ENCODE measurements at regions not wholly inside any gene's neighbourhood (a gene's known extent, or its start where the extent isn't known, plus 50 kb on each side); places are given as distances from the start of the nearest gene placed in this dataset.

DNA sequence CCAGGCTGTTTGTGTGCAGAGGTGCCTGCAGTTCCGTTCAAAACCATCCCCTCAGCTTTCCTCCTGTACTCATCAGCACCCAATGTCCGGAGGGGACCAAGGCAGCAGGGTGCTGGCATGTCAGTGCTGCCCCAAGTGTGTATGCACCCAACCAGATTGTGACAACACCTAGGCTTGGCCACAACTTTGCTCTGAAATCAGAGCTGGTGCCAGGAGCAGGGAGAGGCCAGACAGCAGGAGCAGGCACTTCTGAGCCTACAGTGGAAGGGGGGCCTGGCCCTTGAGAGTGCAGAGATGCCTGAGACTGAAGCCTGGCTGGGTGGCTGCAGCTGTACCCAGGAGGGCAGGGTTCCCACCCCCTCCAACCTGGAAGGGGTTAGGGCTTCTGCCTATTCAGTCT is 56.5 kb upstream of the RASGEF1B start:
- no peak overlapping the region for H3K27ac ChIP-seq
- TF ChIP-seq, protein P1, sequence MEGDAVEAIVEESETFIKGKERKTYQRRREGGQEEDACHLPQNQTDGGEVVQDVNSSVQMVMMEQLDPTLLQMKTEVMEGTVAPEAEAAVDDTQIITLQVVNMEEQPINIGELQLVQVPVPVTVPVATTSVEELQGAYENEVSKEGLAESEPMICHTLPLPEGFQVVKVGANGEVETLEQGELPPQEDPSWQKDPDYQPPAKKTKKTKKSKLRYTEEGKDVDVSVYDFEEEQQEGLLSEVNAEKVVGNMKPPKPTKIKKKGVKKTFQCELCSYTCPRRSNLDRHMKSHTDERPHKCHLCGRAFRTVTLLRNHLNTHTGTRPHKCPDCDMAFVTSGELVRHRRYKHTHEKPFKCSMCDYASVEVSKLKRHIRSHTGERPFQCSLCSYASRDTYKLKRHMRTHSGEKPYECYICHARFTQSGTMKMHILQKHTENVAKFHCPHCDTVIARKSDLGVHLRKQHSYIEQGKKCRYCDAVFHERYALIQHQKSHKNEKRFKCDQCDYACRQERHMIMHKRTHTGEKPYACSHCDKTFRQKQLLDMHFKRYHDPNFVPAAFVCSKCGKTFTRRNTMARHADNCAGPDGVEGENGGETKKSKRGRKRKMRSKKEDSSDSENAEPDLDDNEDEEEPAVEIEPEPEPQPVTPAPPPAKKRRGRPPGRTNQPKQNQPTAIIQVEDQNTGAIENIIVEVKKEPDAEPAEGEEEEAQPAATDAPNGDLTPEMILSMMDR (IDR thresholded peaks at IDR 0.05) = no peak
- TF ChIP-seq EP300 (IDR thresholded peaks at IDR 0.05; ENCODE audit: low read depth) (no peak), POLR2A (IDR thresholded peaks at IDR 0.05) (no peak), POLR2AphosphoS5 (IDR thresholded peaks at IDR 0.05) (no peak)
- intact Hi-C loops (cut with DNase I; ENCODE audit: low total_unique reads) (no loop called here), in situ Hi-C loops (cut with MboI; ENCODE audit: low pct_ligation_motif_present in 1 of 4, low pct_unique_long_range_greater_than_20kb in 1 of 4, low sequenced_read_pairs in 3 of 4) (loop anchor here in 1 of 4 donors (25.0 kb wide), 1 partner anchor 91 kb away; no protein-coding TSS in a partner anchor)
- H3K9me3 ChIP-seq = no peaks in the 10 kb centered on the region
- no peak overlapping the region for H3K4me3 ChIP-seq
- no peaks in the 10 kb centered on the region for H3K27me3 ChIP-seq
- peaks cover 0 to 13% (median 6%) of the 10 kb centered on the region in 4 donors for H3K4me1 ChIP-seq
- 90% methylated on average over 2 of the region's 2 CpGs; no CpG with 5 or more reads in 1 of the 2 donors for WGBS, 2 donors (ENCODE audit: low coverage in 1 of 2)
- no peaks in the 10 kb centered on the region for H3K36me3 ChIP-seq
- no peak for DNase-seq

DNA sequence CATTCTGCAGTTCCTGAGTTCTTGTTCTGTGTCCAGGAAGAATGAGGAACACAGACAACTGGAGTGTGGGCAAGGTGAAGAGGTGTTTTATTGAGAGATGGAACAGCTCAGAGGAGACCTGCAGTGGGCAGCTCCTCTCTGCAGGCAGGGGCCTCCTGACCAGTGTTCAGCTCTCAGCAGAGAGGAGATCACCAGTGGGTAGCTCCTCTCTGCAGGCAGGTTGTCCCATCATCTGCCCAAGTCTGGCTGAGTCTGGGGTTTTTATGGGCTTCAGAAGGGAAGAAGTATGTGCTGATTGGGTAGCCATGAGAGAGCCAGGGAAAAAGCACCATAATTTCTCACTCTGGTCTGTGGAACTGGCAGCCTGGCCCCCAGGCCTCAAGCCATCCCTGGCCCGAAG is 56.0 kb upstream of the RASGEF1B start:
- Histone ChIP-seq H3K27ac (no peak overlapping the region), H3K4me3 (no peak overlapping the region), H3K4me1 (peaks cover 0 to 13% (median 6%) of the 10 kb centered on the region in 4 donors), H3K36me3 (no peaks in the 10 kb centered on the region), H3K27me3 (no peaks in the 10 kb centered on the region), H3K9me3 (no peaks in the 10 kb centered on the region)
- in situ Hi-C loops (cut with MboI; ENCODE audit: low pct_ligation_motif_present in 1 of 4, low pct_unique_long_range_greater_than_20kb in 1 of 4, low sequenced_read_pairs in 3 of 4) = loop anchor here in 1 of 4 donors (25.0 kb wide), 1 partner anchor 90 kb away; no protein-coding TSS in a partner anchor
- no peak for DNase-seq
- TF ChIP-seq EP300 (IDR thresholded peaks at IDR 0.05; ENCODE audit: low read depth) (no peak), POLR2AphosphoS5 (IDR thresholded peaks at IDR 0.05) (no peak), POLR2A (IDR thresholded peaks at IDR 0.05) (no peak)
- TF ChIP-seq, protein P1 (IDR thresholded peaks at IDR 0.05) = no peak
- intact Hi-C loops (cut with DNase I; ENCODE audit: low total_unique reads) = no loop called here
- 100% methylated on average over 1 of the region's 1 CpG; no CpG with 5 or more reads in 1 of the 2 donors for WGBS, 2 donors (ENCODE audit: low coverage in 1 of 2)

DNA sequence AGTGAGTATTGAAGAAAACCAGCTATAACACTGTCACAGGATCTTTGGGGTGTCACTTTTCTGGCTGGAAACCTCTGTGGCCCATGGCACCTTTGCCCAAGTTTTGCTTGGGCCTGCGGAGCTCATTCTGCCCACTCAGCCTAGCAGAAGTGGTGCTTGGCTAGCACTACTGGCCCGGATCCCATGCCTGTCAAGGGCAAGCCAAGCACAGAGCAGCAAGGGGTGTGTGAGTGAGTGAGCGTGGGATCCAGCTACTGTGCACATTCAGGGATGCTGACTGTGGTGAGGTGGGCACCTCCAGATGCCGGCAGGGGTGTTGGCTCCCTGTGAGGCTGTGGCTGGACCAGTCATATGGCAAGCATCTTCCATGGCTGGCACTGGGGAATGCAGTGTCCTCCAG is 55.4 kb upstream of the RASGEF1B start:
- Histone ChIP-seq H3K9me3 (no peaks in the 10 kb centered on the region), H3K4me3 (no peak overlapping the region), H3K27ac (no peak overlapping the region), H3K36me3 (no peaks in the 10 kb centered on the region), H3K4me1 (peaks cover 0 to 13% (median 6%) of the 10 kb centered on the region in 4 donors), H3K27me3 (no peaks in the 10 kb centered on the region)
- DNase-seq = no peak
- TF ChIP-seq POLR2A (IDR thresholded peaks at IDR 0.05) (no peak), POLR2AphosphoS5 (IDR thresholded peaks at IDR 0.05) (no peak), EP300 (IDR thresholded peaks at IDR 0.05; ENCODE audit: low read depth) (no peak)
- TF ChIP-seq, protein P1 (IDR thresholded peaks at IDR 0.05) = no peak
- intact Hi-C loops (cut with DNase I; ENCODE audit: low total_unique reads) (no loop called here), in situ Hi-C loops (cut with MboI; ENCODE audit: low pct_ligation_motif_present in 1 of 4, low pct_unique_long_range_greater_than_20kb in 1 of 4, low sequenced_read_pairs in 3 of 4) (loop anchor here in 1 of 4 donors (25.0 kb wide), 1 partner anchor 90 kb away; no protein-coding TSS in a partner anchor)
- 75% methylated on average over 4 of the region's 4 CpGs; no CpG with 5 or more reads in 1 of the 2 donors for WGBS, 2 donors (ENCODE audit: low coverage in 1 of 2)

DNA sequence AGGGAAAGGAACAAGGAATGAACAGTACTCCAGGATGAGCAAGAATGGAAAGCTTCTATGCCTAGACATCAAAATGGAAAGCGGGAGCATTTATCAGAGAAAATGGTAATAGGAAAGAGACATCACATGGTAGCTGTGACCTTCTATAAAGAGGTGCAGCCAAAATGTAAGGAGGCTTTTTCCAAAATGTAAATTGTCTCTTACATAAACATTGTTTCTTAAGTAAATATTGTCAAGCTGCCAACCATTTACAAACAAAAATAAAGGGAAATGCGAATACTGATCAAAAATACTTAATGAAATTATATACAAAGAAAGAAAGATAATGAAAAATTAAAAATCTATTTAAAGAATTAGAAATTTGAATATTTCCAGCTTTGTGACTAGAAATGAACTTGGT is 55.0 kb upstream of the RASGEF1B start:
- 72 to 90% methylated on average over 2 of the region's 2 CpGs for WGBS, 2 donors (ENCODE audit: low coverage in 1 of 2)

More for the DNA sequence above, 55.0 kb upstream of the RASGEF1B start:
- Histone ChIP-seq H3K36me3 (no peaks in the 10 kb centered on the region), H3K27me3 (no peaks in the 10 kb centered on the region), H3K4me1 (peaks cover 0 to 13% (median 6%) of the 10 kb centered on the region in 4 donors), H3K4me3 (no peak overlapping the region), H3K27ac (no peak overlapping the region), H3K9me3 (no peaks in the 10 kb centered on the region)
- intact Hi-C loops (cut with DNase I; ENCODE audit: low total_unique reads) (no loop called here), in situ Hi-C loops (cut with MboI; ENCODE audit: low pct_ligation_motif_present in 1 of 4, low pct_unique_long_range_greater_than_20kb in 1 of 4, low sequenced_read_pairs in 3 of 4) (loop anchor here in 1 of 4 donors (25.0 kb wide), 1 partner anchor 89 kb away; no protein-coding TSS in a partner anchor)
- DNase-seq = no peak
- TF ChIP-seq, protein P1 (IDR thresholded peaks at IDR 0.05) = no peak

Data from transverse colon (tissue), 4 donors.